Central memory CD4-positive, alpha-beta T cell (primary cell): ENCODE measurements at regions not wholly inside any gene's neighbourhood (a gene's known extent, or its start where the extent isn't known, plus 50 kb on each side); places are given as distances from the start of the nearest gene placed in this dataset.

ENCODE experiments used
- DNase-seq: peaks from one replicate; pipeline ENCODE4 v3.0.0; 2022

DNA sequence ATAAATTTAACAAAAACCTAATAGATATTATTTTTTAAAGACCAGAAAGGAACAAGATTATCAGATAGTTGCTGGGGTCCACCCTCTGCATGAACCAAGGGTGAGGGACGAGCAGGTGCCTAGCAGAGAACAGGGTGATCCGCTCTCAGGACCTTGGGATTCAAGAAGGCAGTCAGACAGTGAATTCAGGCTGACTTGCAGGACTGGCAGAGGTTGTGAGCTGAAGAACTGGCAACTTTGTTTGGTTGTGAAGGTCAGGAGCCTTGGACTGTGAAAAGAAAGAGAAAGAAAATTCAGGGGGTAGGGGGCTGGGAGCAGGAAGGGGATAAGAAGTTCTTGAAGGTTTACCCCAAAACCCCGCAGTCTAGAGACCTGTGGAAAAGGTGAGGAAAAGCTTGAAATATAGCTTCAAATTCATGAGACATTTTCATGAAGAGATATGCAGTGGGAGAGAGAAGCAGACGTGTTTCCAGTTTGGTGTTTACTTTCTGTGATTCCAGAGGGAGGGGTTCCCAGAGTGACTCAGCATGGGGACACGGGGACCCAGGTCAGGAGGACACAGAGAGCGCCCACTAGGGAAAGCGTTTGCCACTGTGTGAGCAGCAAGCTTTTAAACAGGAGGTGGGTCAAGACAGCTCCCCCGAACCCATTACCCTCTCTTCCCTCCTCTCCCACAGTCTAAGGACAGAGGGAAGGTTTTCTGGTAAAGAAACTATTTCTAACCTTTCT is 217.2 kb upstream of the UMPS start:
- no peak for DNase-seq

DNA sequence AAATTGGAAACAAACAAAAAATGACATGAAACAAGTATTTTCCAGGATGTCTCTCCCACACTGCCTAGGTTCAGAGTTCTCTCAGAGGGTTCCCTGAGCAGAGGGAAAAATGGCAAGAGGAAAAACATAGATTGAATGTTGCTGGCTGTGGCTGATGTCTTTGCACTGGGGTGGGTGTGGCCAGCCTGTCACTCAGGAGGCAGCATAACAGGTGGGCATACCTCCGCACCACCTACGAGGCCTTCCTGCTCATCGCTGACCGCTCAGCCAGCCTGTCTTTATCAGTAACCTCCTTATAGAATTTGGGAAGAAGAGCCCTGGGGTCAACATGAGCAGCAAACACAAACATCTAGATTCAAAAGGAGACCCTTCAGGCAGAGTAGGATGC is 216.6 kb upstream of the UMPS start:
- DNase-seq = no peak

- no peak for DNase-seq
These were observed 215.6 kb upstream of the UMPS start for GRCh38 chr3:124514683-124515082.

DNA sequence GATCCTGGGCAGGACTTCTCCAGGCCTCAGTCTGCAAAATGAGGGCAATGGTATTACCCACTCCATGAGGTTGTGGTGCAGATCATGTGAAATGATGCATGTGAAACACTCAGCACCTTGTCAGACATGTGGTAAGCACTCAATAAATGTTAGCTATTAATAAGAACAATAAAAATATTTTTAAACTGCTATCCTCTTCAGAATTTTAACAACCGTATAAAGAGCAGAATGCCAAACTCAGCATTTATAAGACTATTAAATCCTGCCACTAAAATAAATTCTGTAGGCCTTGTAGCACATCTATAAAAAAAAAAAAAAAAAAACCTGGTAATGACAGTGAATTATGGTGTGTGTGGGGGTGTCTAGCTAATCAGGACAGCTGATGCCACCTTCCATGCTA is 213.9 kb upstream of the UMPS start:
- no peak for DNase-seq

- DNase-seq = no peak
These were observed 212.9 kb upstream of the UMPS start for GRCh38 chr3:124517306-124517705.

DNA sequence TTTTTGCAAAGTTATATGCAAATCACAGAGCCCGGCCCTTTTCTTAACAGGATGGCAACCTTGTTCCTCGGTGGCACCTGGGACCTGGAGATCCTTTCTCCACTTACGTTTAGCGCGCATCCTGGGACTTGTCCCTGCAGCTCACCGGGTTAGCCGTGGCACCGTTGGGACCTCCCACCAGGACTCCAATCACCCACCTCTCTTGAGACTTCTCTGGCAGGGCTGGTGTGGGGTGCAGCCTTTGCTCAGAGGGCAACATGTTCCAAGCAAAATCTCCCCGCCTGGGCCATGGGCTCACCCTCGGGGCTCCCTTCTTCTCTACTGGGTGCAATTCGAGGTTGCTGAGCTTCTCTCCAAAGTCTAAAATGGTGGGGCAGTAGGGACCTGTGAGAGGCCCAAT is 211.9 kb upstream of the UMPS start:
- DNase-seq = no peak

- DNase-seq = no peak
These were observed 210.6 kb upstream of the UMPS start for GRCh38 chr3:124519591-124520194.

DNA sequence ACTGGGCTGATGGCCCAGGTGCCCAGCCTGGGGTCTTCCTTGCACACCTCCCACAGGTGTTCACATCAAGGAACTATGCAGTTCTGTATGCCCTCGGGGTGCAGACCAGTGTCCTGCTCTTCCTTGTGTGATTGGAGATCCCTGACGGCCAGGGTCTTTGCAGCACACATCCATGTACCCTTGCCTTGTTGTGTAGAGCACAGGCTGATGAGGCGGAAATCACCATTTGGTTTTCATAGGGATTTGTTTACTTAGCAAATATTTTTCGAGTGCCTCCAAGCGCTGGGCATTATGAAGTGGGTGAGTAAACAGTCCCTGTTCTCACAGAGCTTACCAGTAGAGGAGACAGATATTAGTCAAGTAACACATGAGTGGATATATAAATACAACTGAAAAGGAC is 209.3 kb upstream of the UMPS start:
- DNase-seq = no peak

GRCh38 chr3:124522082-124522625 is 208.1 kb upstream of the UMPS start:
- no peak for DNase-seq

- DNase-seq = no peak
These were observed 203.7 kb upstream of the UMPS start for GRCh38 chr3:124526601-124527000.

DNA sequence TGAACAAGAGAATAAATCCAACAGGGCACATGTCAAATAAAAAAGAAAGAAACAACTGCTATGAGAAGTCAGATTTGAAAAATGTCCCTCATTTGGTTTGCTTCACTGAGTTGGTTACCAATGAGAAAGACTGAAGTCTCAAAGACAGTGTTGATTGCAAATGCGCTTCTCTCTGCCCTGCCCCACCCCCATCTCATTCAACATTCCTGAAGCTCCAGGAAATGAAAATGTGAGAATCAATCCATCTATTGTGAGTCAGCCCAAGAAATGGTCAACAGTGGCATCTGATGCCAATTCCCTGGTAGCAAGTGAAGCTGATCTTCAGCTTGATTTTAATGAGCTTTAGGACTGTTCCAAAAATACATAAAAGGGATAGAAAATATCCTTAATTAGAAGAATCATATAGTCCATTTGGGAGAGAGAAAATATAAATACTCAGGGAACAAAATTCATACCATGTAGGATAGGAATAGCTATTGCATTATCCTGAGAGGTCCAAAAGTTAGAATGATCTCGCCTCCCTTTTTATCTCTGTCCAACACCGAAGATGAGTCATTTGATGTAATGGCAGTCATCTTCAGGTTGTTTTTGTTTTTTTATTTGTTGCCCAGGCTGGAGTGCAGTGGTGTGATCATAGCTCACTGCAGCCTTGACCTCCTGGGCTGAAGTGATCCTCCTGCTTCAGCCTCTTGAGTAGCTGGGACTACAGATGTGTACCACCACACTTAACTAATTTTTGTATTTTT is 200.3 kb upstream of the UMPS start:
- no peak for DNase-seq

DNA sequence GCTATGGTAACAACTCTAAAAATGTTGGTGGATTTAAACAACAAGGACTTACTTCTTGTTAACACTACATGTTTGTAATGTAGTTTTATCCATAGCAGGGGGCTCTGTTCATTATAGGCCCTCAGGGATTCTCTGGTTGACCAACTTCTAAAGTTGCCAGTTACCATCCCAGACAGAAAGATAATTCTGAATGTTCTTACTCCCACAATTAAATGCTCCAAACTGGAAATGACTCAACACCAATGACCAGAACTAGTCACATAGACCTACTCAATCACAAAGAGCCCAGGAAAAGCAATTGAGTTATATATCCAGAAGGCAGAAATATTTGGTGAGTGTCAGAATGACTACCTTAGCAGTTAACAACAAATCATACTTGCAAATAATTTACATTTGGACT is 199.3 kb upstream of the UMPS start:
- DNase-seq = no peak

- DNase-seq = no peak
These were observed 198.2 kb upstream of the UMPS start for GRCh38 chr3:124532071-124532470.

DNA sequence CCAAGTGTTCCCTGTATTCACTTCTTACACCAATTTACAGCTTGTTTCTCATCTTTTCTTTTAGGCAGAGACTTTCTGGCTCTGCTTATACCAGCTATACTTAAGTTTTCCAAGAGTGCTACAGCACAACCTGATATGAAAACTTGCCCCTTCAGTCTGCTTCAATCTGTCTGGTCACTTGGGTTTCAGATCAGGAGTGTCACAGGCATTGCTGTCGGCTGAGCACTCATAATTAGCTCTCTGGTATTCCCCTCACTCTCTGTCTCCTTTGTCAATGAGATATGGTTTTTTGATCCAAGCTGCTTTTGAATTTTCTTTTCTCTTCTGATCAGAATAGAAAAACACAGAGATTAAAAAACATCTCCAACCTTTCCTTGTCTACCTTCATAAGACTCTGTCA is 194.9 kb upstream of the UMPS start:
- no peak for DNase-seq

- DNase-seq = no peak
These were observed 189.6 kb upstream of the UMPS start for GRCh38 chr3:124540550-124541211.

DNA sequence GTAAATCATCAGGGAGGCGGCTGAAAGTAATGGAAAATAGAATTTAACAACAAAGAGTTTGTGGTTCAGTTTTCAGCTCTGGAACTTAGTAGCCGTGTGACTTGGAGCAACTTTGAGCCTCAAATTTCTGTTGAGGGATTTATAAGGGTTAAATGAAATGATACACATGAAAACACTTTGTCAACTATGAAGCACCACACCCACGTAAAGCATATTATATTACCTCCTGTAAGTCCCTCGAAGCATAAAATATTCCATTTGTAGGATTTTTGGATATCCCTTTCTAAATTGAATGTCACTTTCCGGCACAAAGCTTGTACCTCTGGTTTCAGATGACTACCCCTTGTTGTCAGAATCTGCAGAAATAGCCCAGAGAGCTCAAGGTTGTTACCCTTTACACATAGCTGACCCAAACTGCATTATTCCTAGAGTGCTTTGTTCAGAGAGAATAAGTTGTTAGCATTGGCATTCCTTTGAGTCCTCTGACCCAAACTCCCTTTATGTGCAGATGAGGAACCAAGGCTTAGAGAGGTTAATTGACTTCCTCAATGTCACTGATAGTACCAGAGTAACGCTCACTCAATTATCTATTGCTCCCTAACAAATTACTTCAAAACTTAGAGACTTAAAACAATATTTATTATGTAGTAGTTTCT is 187.9 kb upstream of the UMPS start:
- no peak for DNase-seq

DNA sequence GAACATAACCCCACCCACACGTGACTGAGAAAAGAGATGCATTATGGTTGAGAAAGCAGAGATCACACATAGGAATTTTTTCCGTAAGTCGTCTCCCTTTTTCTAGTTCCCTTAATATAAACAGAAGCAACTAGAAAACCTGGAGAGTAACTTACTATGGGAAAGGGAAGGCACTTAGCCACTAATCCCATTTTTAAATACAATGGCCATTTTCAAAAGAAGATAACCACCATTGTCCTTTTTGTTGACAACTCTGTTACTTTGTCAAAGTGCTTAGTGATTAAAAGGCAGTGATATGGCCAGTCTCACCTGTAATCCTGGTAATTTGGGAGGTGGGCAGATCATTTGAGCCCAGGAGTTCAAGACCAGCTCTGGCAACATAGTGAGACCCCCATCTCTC is 184.4 kb upstream of the UMPS start:
- DNase-seq = no peak

DNA sequence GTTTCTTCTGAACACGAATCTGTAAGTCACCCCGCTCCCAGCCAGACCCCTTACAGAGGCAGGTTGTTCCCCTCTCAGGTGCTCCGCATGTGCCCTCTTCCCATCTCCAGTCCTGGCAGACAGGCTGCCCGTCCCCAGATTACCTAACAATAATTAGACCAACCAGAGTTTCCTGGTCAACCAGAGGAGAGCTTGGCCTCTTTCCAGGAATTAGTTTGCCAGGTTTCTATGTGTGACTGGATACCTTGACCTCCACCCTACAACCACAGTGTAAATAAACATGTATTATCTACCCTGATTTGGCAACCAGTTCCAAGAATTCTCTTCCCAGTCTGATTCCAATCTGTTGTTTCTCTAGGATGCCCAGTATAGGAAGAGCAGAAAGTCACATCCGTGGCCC is 178.0 kb upstream of the UMPS start:
- no peak for DNase-seq

- no peak for DNase-seq
These were observed 177.1 kb upstream of the UMPS start for GRCh38 chr3:124553178-124553577.

GRCh38 chr3:124556636-124557035 is 173.6 kb upstream of the UMPS start:
- DNase-seq = no peak

- no peak for DNase-seq
These were observed 172.6 kb upstream of the UMPS start for GRCh38 chr3:124557433-124558232.
